Right renal pelvis (tissue), 4 donors: ENCODE measurements at regions not wholly inside any gene's neighbourhood (a gene's known extent, or its start where the extent isn't known, plus 50 kb on each side); places are given as distances from the start of the nearest gene placed in this dataset.

Experiments used
- DNase-seq, 4 donors: peaks; one replicate each; pipeline ENCODE4 v3.0.0-alpha.2; 2013; ENCODE audit warnings: low read depth in 4 of 4, low spot score in 3 of 4, missing footprints in 1 of 4

GRCh38 chr2:195319548-195320412 is 337.2 kb upstream of the SLC39A10 start:
- DNase-seq, result no peak

- no peak for DNase-seq
Measured at GRCh38 chr2:195319112-195319460, 337.9 kb upstream of the SLC39A10 start.

GRCh38 chr2:195318440-195319111 is 338.4 kb upstream of the SLC39A10 start:
- peak; percentile 10 to 27 (median 22) for DNase-seq

GRCh38 chr2:195317550-195317949 is 339.5 kb upstream of the SLC39A10 start:
- DNase-seq, result no peak

GRCh38 chr2:195316486-195316885 is 340.5 kb upstream of the SLC39A10 start:
- no peak for DNase-seq

GRCh38 chr2:195313962-195314361 is 343.1 kb upstream of the SLC39A10 start:
- no peak for DNase-seq

GRCh38 chr2:195312662-195313061 is 344.4 kb upstream of the SLC39A10 start:
- no peak for DNase-seq

GRCh38 chr2:195308163-195308562 is 348.9 kb upstream of the SLC39A10 start:
- no peak for DNase-seq

GRCh38 chr2:195307751-195308150 is 349.3 kb upstream of the SLC39A10 start:
- no peak for DNase-seq

GRCh38 chr2:195304310-195304709 is 352.7 kb upstream of the SLC39A10 start:
- DNase-seq, result no peak

- no peak for DNase-seq
Measured at GRCh38 chr2:195300631-195301030, 356.4 kb upstream of the SLC39A10 start.

- no peak for DNase-seq
Measured at GRCh38 chr2:195299600-195299999, 357.4 kb upstream of the SLC39A10 start.

- no peak for DNase-seq
Measured at GRCh38 chr2:195296490-195296889, 360.5 kb upstream of the SLC39A10 start.

GRCh38 chr2:195289081-195289480 is 367.9 kb upstream of the SLC39A10 start:
- no peak for DNase-seq

- no peak for DNase-seq
Measured at GRCh38 chr2:195279840-195280427, 377.1 kb upstream of the SLC39A10 start.

- DNase-seq, result no peak
Measured at GRCh38 chr2:195270466-195271039, 386.5 kb upstream of the SLC39A10 start.

- DNase-seq, result no peak
Measured at GRCh38 chr2:195269220-195269619, 387.8 kb upstream of the SLC39A10 start.

- no peak for DNase-seq
Measured at GRCh38 chr2:195257979-195258378, 399.0 kb upstream of the SLC39A10 start.

- DNase-seq, result no peak
Measured at GRCh38 chr2:195252018-195252417, 405.0 kb upstream of the SLC39A10 start.

- no peak for DNase-seq
Measured at GRCh38 chr2:195251214-195251613, 405.8 kb upstream of the SLC39A10 start.

GRCh38 chr2:195238826-195239225 is 418.2 kb upstream of the SLC39A10 start:
- DNase-seq, result peak in 1 of 4 donors; percentile 10
